Left lobe of liver (tissue), 2 donors: ENCODE measurements at regions not wholly inside any gene's neighbourhood (a gene's known extent, or its start where the extent isn't known, plus 50 kb on each side); places are given as distances from the start of the nearest gene placed in this dataset.
"Not testable (repeated sequence)": the region's sequence is repeated elsewhere in the genome, so short reads cannot be mapped to it uniquely, and the experiment has no call there.

ENCODE experiments used
- ATAC-seq: fragments of 200-7000 bp; cut with Tn5 transposase; one replicate; pipeline ENCODE4 v1.9.1; 2020; ENCODE audit warnings: mild to moderate bottlenecking, moderate library complexity
- DNase-seq: peaks from one replicate; pipeline ENCODE4 v3.0.0-alpha.2; 2020; ENCODE audit warnings: low spot score
- donor health status: DM: no; HTN: no; CAD: no; lungs with moderate emphysema.
- donor health status: DM: no; HTN: yes; CAD: no.

GRCh38 chr4:131764730-131765129, 1384.4 kb upstream of the PCDH10 start:
- DNase-seq (no peak), ATAC-seq (no peak)

GRCh38 chr4:131774382-131774781, 1374.7 kb upstream of the PCDH10 start:
- not testable (repeated sequence) for DNase-seq, ATAC-seq

- ATAC-seq, DNase-seq: not testable (repeated sequence)
These were observed 1338.5 kb upstream of the PCDH10 start for GRCh38 chr4:131810565-131810964.
